Right lung (tissue), 2 donors: ENCODE measurements at regions not wholly inside any gene's neighbourhood (a gene's known extent, or its start where the extent isn't known, plus 50 kb on each side); places are given as distances from the start of the nearest gene placed in this dataset.
A peak's percentile ranks its signal among the peaks of the same experiment; 100 is the strongest.
"Not testable (repeated sequence)": the region's sequence is repeated elsewhere in the genome, so short reads cannot be mapped to it uniquely, and the experiment has no call there.

Experiments used
- DNase-seq, 2 donors: peaks; one replicate each; pipeline ENCODE4 v3.0.0-alpha.2; 2013

GRCh38 chr1:101550581-101550980 lies 313.8 kb downstream of the S1PR1 start:
- no peak for DNase-seq

GRCh38 chr1:101566883-101567538 lies 330.2 kb downstream of the S1PR1 start:
- DNase-seq, result no peak

GRCh38 chr1:101567582-101568189 lies 330.9 kb downstream of the S1PR1 start:
- peak; percentile 3 to 6 for DNase-seq

- DNase-seq, result peak; percentile 26 to 36
Observed at GRCh38 chr1:101587741-101588140, 350.9 kb downstream of the S1PR1 start.

- no peak for DNase-seq
Observed at GRCh38 chr1:101588677-101589076, 351.9 kb downstream of the S1PR1 start.

GRCh38 chr1:101592845-101593244 lies 356.0 kb downstream of the S1PR1 start:
- no peak for DNase-seq

GRCh38 chr1:101595881-101596374 lies 359.1 kb downstream of the S1PR1 start:
- DNase-seq, result peak; percentile 28 to 33

- not testable (repeated sequence) for DNase-seq
Observed at GRCh38 chr1:101600615-101601014, 363.8 kb downstream of the S1PR1 start.

GRCh38 chr1:101603726-101604125 lies 366.9 kb downstream of the S1PR1 start:
- DNase-seq, result no peak

- DNase-seq, result no peak
Observed at GRCh38 chr1:101605878-101606277, 369.1 kb downstream of the S1PR1 start.

GRCh38 chr1:101613546-101613945 lies 376.7 kb downstream of the S1PR1 start:
- no peak for DNase-seq

- no peak for DNase-seq
Observed at GRCh38 chr1:101618900-101619299, 377.8 kb downstream of the OLFM3 start.

GRCh38 chr1:101632548-101633272 lies 364.0 kb downstream of the OLFM3 start:
- no peak for DNase-seq

- no peak for DNase-seq
Observed at GRCh38 chr1:101645810-101646209, 350.9 kb downstream of the OLFM3 start.

GRCh38 chr1:101652484-101652883 lies 344.2 kb downstream of the OLFM3 start:
- DNase-seq, result no peak

- no peak for DNase-seq
Observed at GRCh38 chr1:101653482-101653946, 343.2 kb downstream of the OLFM3 start.

GRCh38 chr1:101664726-101665125 lies 332.0 kb downstream of the OLFM3 start:
- no peak for DNase-seq

- DNase-seq, result no peak
Observed at GRCh38 chr1:101667761-101668160, 329.0 kb downstream of the OLFM3 start.

- no peak for DNase-seq
Observed at GRCh38 chr1:101683136-101683535, 313.6 kb downstream of the OLFM3 start.

GRCh38 chr1:101683561-101683960 lies 313.2 kb downstream of the OLFM3 start:
- no peak for DNase-seq

- peak; percentile 15 to 24 for DNase-seq
Observed at GRCh38 chr1:101697072-101697471, 299.7 kb downstream of the OLFM3 start.

- no peak for DNase-seq
Observed at GRCh38 chr1:101698681-101699080, 298.0 kb downstream of the OLFM3 start.

GRCh38 chr1:101704895-101705294 lies 291.8 kb downstream of the OLFM3 start:
- no peak for DNase-seq
